CD14-positive monocyte (primary cell): ENCODE measurements at regions not wholly inside any gene's neighbourhood (a gene's known extent, or its start where the extent isn't known, plus 50 kb on each side); places are given as distances from the start of the nearest gene placed in this dataset.
A peak's percentile ranks its signal among the peaks of the same experiment; 100 is the strongest.

Experiments
- DNase-seq, 3 donors: peaks; one replicate each; pipeline ENCODE4 v3.0.0-alpha.2; 2011 to 2022
- H2AFZ ChIP-seq: 2 replicates; pipeline ENCODE4 v1.6.0; 2012; ENCODE audit warnings: mild to moderate bottlenecking, low read depth, low read length, inconsistent platforms; ENCODE audit not compliant: insufficient read depth, poor library complexity, severe bottlenecking
- H3K27ac ChIP-seq, 2 donors: 1 replicate in 1 of 2; 2 replicates in 1 of 2; pipeline ENCODE4 v1.5.1; 2012 to 2013; ENCODE audit warnings: low read length in 2 of 2, control low read depth in 1 of 2, inconsistent platforms in 1 of 2, low read depth in 1 of 2, mild to moderate bottlenecking in 1 of 2
- H3K27me3 ChIP-seq, 2 donors: one replicate each; pipeline versions ENCODE4 v1.6.0 to v1.6.1; 2011 to 2013; ENCODE audit warnings: low read length in 2 of 2; ENCODE audit not compliant: control insufficient read depth in 2 of 2, insufficient read depth in 2 of 2
- H3K36me3 ChIP-seq, 2 donors: replicated peaks in 1 of 2; 1 replicate in 1 of 2; 2 replicates in 1 of 2; pipeline versions ENCODE4 v1.5.1 to v1.6.1; 2012 to 2013; ENCODE audit warnings: low read length in 2 of 2, control low read depth in 1 of 2, inconsistent platforms in 1 of 2, mild to moderate bottlenecking in 1 of 2; ENCODE audit not compliant: insufficient read depth in 2 of 2, control insufficient read depth in 1 of 2
- H3K4me1 ChIP-seq, 2 donors: 1 replicate in 1 of 2; 2 replicates in 1 of 2; pipeline versions ENCODE4 v1.5.1 to v1.6.1; 2012 to 2013; ENCODE audit warnings: low read length in 2 of 2, control low read depth in 1 of 2, inconsistent platforms in 1 of 2, mild to moderate bottlenecking in 1 of 2, moderate library complexity in 1 of 2; ENCODE audit not compliant: insufficient read depth in 2 of 2, control insufficient read depth in 1 of 2
- H3K4me2 ChIP-seq: replicated peaks from 2 replicates; pipeline ENCODE3; 2012; ENCODE audit warnings: low read length, moderate library complexity, mild to moderate bottlenecking; ENCODE audit not compliant: poor library complexity, severe bottlenecking; ENCODE audit errors: extremely low read depth
- H3K4me3 ChIP-seq, 3 experiments: fragments of 200-600 bp in 1 of 3; sonication (generic) in 1 of 3; replicated peaks in 1 of 3; 1 replicate in 2 of 3; 2 replicates in 1 of 3; pipeline ENCODE4 v1.5.1; 2011 to 2013; ENCODE audit warnings: low read length in 3 of 3, mild to moderate bottlenecking in 3 of 3, control low read depth in 2 of 3, low read depth in 2 of 3, inconsistent platforms in 1 of 3, moderate library complexity in 1 of 3
- H3K79me2 ChIP-seq: 2 replicates; pipeline ENCODE4 v1.6.0; 2012; ENCODE audit warnings: mild to moderate bottlenecking, control low read depth, inconsistent platforms, low read length, moderate library complexity; ENCODE audit not compliant: insufficient read depth
- H3K9ac ChIP-seq: 2 replicates; pipeline ENCODE4 v1.6.0; 2017; ENCODE audit warnings: low read length, mild to moderate bottlenecking; ENCODE audit not compliant: insufficient read depth, poor library complexity, severe bottlenecking
- H3K9me3 ChIP-seq, 2 donors: replicated peaks in 1 of 2; 1 replicate in 1 of 2; 2 replicates in 1 of 2; pipeline versions ENCODE4 v1.5.1 to v1.6.1; 2012 to 2013; ENCODE audit warnings: low read length in 2 of 2, control low read depth in 1 of 2; ENCODE audit not compliant: control insufficient read depth in 1 of 2, insufficient read depth in 1 of 2
- H4K20me1 ChIP-seq: 2 replicates; pipeline ENCODE4 v1.6.0; 2012; ENCODE audit warnings: mild to moderate bottlenecking, low read length, control low read depth, moderate library complexity; ENCODE audit not compliant: insufficient read depth
- H3K27ac Mint-ChIP-seq, 7 donors: one replicate each; pipeline ENCODE4 v1.8.0; 2020; ENCODE audit warnings: mild to moderate bottlenecking in 7 of 7, mixed read lengths in 7 of 7, moderate library complexity in 6 of 7, inconsistent platforms in 2 of 7
- H3K27me3 Mint-ChIP-seq, 3 donors: one replicate each; pipeline ENCODE4 v1.8.0; 2021 to 2022; ENCODE audit warnings: low read depth in 3 of 3, mild to moderate bottlenecking in 3 of 3, mixed read lengths in 3 of 3, moderate library complexity in 3 of 3, inconsistent platforms in 1 of 3
- H3K36me3 Mint-ChIP-seq, 2 donors: one replicate each; pipeline ENCODE4 v1.8.0; 2020; ENCODE audit warnings: mixed read lengths in 2 of 2, inconsistent platforms in 1 of 2, mild to moderate bottlenecking in 1 of 2
- H3K4me1 Mint-ChIP-seq: one replicate; pipeline ENCODE4 v1.8.0; 2020; ENCODE audit warnings: mild to moderate bottlenecking, mixed read lengths
- H3K4me3 Mint-ChIP-seq, 2 donors: one replicate each; pipeline ENCODE4 v1.8.0; 2020; ENCODE audit warnings: mild to moderate bottlenecking in 2 of 2, mixed read lengths in 2 of 2, moderate library complexity in 1 of 2
- H3K9me3 Mint-ChIP-seq, 7 donors: one replicate each; pipeline ENCODE4 v1.8.0; 2020 to 2022; ENCODE audit warnings: mixed read lengths in 7 of 7, mild to moderate bottlenecking in 6 of 7, moderate library complexity in 6 of 7, inconsistent platforms in 2 of 7
- CTCF ChIP-seq: fragments of 200-600 bp; IDR thresholded peaks from one replicate; pipeline ENCODE4 v1.8.0; 2022; ENCODE audit warnings: antibody characterized with exemption, mild to moderate bottlenecking
- WGBS: methylation state at CpG from one replicate; pipeline ENCODE4 v1.1.5; 2013; ENCODE audit warnings: missing lambda C conversion rate; ENCODE audit not compliant: insufficient coverage; 5-methylcytosine and 5-hydroxymethylcytosine counted together
- intact Hi-C, 2 donors: fragments of 100-400 bp; cut with micrococcal nuclease; formaldehyde crosslinking; loops; one replicate each; pipeline versions ENCODE4 v1.15.0 to v1.15.1; 2023

DNA sequence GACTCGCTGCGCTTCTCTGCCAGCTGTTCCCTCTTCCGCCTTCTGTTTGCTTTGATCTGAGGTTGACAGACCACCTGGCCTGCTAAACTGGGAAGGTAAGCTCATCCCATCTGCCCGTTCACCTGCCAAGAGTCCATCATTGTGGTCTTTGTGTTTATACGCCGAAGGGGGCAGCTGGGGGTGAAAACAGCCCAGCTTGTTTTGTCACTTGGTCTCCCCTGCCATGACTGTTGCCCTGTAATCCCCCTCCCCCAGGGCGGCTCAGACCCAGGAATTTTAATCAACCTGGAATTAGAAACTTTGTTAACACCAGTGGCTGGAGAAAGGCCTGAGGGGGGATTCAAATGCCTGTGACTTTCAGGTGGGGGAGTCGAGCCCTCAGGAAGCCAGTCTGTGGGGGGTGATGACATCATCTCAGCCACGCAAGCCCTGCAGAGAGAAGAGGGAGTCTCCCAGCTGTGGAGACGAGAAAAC lies 333.3 kb downstream of the BCOR start:
- no peak for DNase-seq
- H3K36me3 Mint-ChIP-seq: no peaks in the 10 kb centered on the region
- intact Hi-C loops: no loop called here
- H3K27ac Mint-ChIP-seq: no peak overlapping the region
- H3K9me3 Mint-ChIP-seq: peaks cover 0 to 3% (median 0%) of the 10 kb centered on the region in 7 donors
- no peak overlapping the region for H3K4me3 ChIP-seq
- no peak overlapping the region for H3K27ac ChIP-seq
- no peak overlapping the region for H3K4me2 ChIP-seq
- peaks cover 18% of the 10 kb centered on the region for H3K4me1 Mint-ChIP-seq
- H3K27me3 Mint-ChIP-seq: peaks cover 2 to 11% (median 3%) of the 10 kb centered on the region in 3 donors
- no peaks in the 10 kb centered on the region for H3K36me3 ChIP-seq
- no peak overlapping the region for H3K4me3 Mint-ChIP-seq
- no peak for TF ChIP-seq CTCF
- no peaks in the 10 kb centered on the region for H3K9me3 ChIP-seq
- no peak overlapping the region for H3K9ac ChIP-seq
- no peaks in the 10 kb centered on the region for H3K27me3 ChIP-seq
- 80% methylated on average over 2 of the region's 10 CpGs for WGBS
- no peaks in the 10 kb centered on the region for H3K4me1 ChIP-seq
- no peak overlapping the region for H2AFZ ChIP-seq
- no peaks in the 10 kb centered on the region for H4K20me1 ChIP-seq
- no peaks in the 10 kb centered on the region for H3K79me2 ChIP-seq

GRCh38 chrX:39765327-39765726 lies 332.4 kb downstream of the BCOR start:
- peaks cover 0 to 3% (median 0%) of the 10 kb centered on the region in 7 donors for H3K9me3 Mint-ChIP-seq

More at GRCh38 chrX:39765327-39765726, 332.4 kb downstream of the BCOR start:
- Histone ChIP-seq H3K4me2 (no peak overlapping the region), H3K9ac (no peak overlapping the region), H3K27me3 (no peaks in the 10 kb centered on the region), H3K27ac (no peak overlapping the region), H3K79me2 (no peaks in the 10 kb centered on the region), H3K4me3 (no peak overlapping the region), H3K4me1 (no peaks in the 10 kb centered on the region), H3K9me3 (no peaks in the 10 kb centered on the region), H2AFZ (no peak overlapping the region), H4K20me1 (no peaks in the 10 kb centered on the region), H3K36me3 (no peaks in the 10 kb centered on the region)
- Mint-ChIP-seq H3K4me1 (peaks cover 22% of the 10 kb centered on the region), H3K27ac (peak overlapping the region in 1 of 7 donors; percentile 7), H3K36me3 (no peaks in the 10 kb centered on the region), H3K4me3 (no peak overlapping the region), H3K27me3 (peaks cover 2 to 11% (median 3%) of the 10 kb centered on the region in 3 donors)
- intact Hi-C loops: no loop called here
- no CpG with 5 or more reads among the region's 7 CpGs for WGBS
- no peak for DNase-seq
- TF ChIP-seq CTCF: no peak
